Liver (tissue), 8 donors: ENCODE measurements at regions not wholly inside any gene's neighbourhood (a gene's known extent, or its start where the extent isn't known, plus 50 kb on each side); places are given as distances from the start of the nearest gene placed in this dataset.

Experiments
- DNase-seq: peaks from one replicate; pipeline ENCODE4 v3.0.0-alpha.2; 2017; ENCODE audit warnings: low spot score
- H3K27ac ChIP-seq, 2 donors: one replicate each; pipeline ENCODE4 v1.7.0; 2013; ENCODE audit warnings: inconsistent platforms in 2 of 2, low read length in 2 of 2, control low read depth in 1 of 2, low read depth in 1 of 2, mild to moderate bottlenecking in 1 of 2
- H3K27me3 ChIP-seq, 4 donors: one replicate each; pipeline versions ENCODE4 v1.6.1 to v1.7.0; 2013; ENCODE audit warnings: low read length in 3 of 4, inconsistent platforms in 1 of 4, mild to moderate bottlenecking in 1 of 4, moderate library complexity in 1 of 4; ENCODE audit not compliant: control insufficient read depth in 4 of 4, insufficient read depth in 4 of 4
- H3K36me3 ChIP-seq, 4 donors: one replicate each; pipeline versions ENCODE4 v1.6.1 to v1.7.0; 2013; ENCODE audit warnings: low read length in 3 of 4, mild to moderate bottlenecking in 3 of 4, low read depth in 1 of 4, moderate library complexity in 1 of 4; ENCODE audit not compliant: control insufficient read depth in 4 of 4, insufficient read depth in 3 of 4
- H3K4me1 ChIP-seq, 4 donors: one replicate each; pipeline versions ENCODE4 v1.6.1 to v1.7.0; 2013; ENCODE audit warnings: low read length in 3 of 4, mild to moderate bottlenecking in 3 of 4, moderate library complexity in 1 of 4; ENCODE audit not compliant: control insufficient read depth in 4 of 4, insufficient read depth in 4 of 4
- H3K4me3 ChIP-seq, 3 donors: one replicate each; pipeline versions ENCODE4 v1.6.1 to v1.7.0; 2013; ENCODE audit warnings: low read length in 3 of 3, control low read depth in 1 of 3, low read depth in 1 of 3, mild to moderate bottlenecking in 1 of 3
- H3K9ac ChIP-seq, 2 donors: one replicate each; pipeline ENCODE4 v1.7.0; 2013; ENCODE audit warnings: low read length in 2 of 2, mild to moderate bottlenecking in 2 of 2, moderate library complexity in 2 of 2, control low read depth in 1 of 2, low read depth in 1 of 2
- H3K9me3 ChIP-seq, 4 donors: one replicate each; pipeline versions ENCODE4 v1.6.1 to v1.7.0; 2013; ENCODE audit warnings: low read length in 3 of 4; ENCODE audit not compliant: control insufficient read depth in 4 of 4
- ATF3 ChIP-seq: IDR thresholded peaks from 2 replicates; pipeline ENCODE4 v1.6.1; 2016; ENCODE audit warnings: antibody characterized with exemption
- CTCF ChIP-seq: fragments of 150-350 bp; IDR thresholded peaks from 2 replicates; pipeline ENCODE4 v1.5.1; 2017; ENCODE audit warnings: improper control_type of control experiment, low read depth, low read length; ENCODE audit not compliant: missing input control
- EGR1 ChIP-seq, 2 donors: IDR thresholded peaks; 2 replicates each; pipeline ENCODE4 v1.6.1; 2016 to 2018; ENCODE audit warnings: antibody characterized with exemption in 2 of 2, low read depth in 2 of 2
- FOXA1 ChIP-seq: IDR thresholded peaks from 2 replicates; pipeline ENCODE4 v1.6.1; 2016; ENCODE audit warnings: antibody characterized with exemption
- FOXA2 ChIP-seq: IDR thresholded peaks from 2 replicates; pipeline ENCODE4 v1.6.1; 2016; ENCODE audit warnings: antibody characterized with exemption
- GABPA ChIP-seq, 2 donors: IDR thresholded peaks in 1 of 2; conservative IDR thresholded peaks in 1 of 2; 2 replicates each; pipeline ENCODE4 v1.6.1; 2016; ENCODE audit warnings: antibody characterized with exemption in 2 of 2, mild to moderate bottlenecking in 1 of 2, moderate library complexity in 1 of 2
- HNF4A ChIP-seq, 2 donors: conservative IDR thresholded peaks; 2 replicates each; pipeline ENCODE4 v1.6.1; 2016; ENCODE audit warnings: antibody characterized with exemption in 2 of 2, mild to moderate bottlenecking in 2 of 2
- JUND ChIP-seq, 2 donors: IDR thresholded peaks; 2 replicates each; pipeline ENCODE4 v1.6.1; 2016; ENCODE audit warnings: antibody characterized with exemption in 2 of 2
- MAX ChIP-seq: IDR thresholded peaks from 2 replicates; pipeline ENCODE4 v1.6.1; 2016; ENCODE audit warnings: antibody characterized with exemption
- NR2F2 ChIP-seq: IDR thresholded peaks from 2 replicates; pipeline ENCODE4 v1.6.1; 2016; ENCODE audit warnings: antibody characterized with exemption
- RAD21 ChIP-seq, 2 donors: IDR thresholded peaks; 2 replicates each; pipeline ENCODE4 v1.6.1; 2016; ENCODE audit warnings: antibody characterized with exemption in 2 of 2, mild to moderate bottlenecking in 2 of 2
- REST ChIP-seq: IDR thresholded peaks from 2 replicates; pipeline ENCODE4 v1.6.1; 2016; ENCODE audit warnings: antibody characterized with exemption, mild to moderate bottlenecking
- RXRA ChIP-seq, 2 donors: IDR thresholded peaks; 2 replicates each; pipeline ENCODE4 v1.6.1; 2017 to 2018; ENCODE audit warnings: antibody characterized with exemption in 2 of 2, mild to moderate bottlenecking in 1 of 2
- SP1 ChIP-seq: IDR thresholded peaks from 2 replicates; pipeline ENCODE4 v1.6.1; 2018; ENCODE audit warnings: antibody characterized with exemption, mild to moderate bottlenecking
- TAF1 ChIP-seq: conservative IDR thresholded peaks from 2 replicates; pipeline ENCODE4 v1.6.1; 2016; ENCODE audit warnings: antibody characterized with exemption, mild to moderate bottlenecking
- YY1 ChIP-seq: IDR thresholded peaks from 2 replicates; pipeline ENCODE4 v1.6.1; 2016; ENCODE audit warnings: antibody characterized with exemption, mild to moderate bottlenecking
- ZBTB33 ChIP-seq: IDR thresholded peaks from 2 replicates; pipeline ENCODE4 v1.6.1; 2016; ENCODE audit warnings: antibody characterized with exemption
- WGBS: extraction: QIAGEN DNeasy Blood & Tissue Kit; methylation state at CpG from one replicate; pipeline ENCODE4 v1.1.7; 2013; 5-methylcytosine and 5-hydroxymethylcytosine counted together
- donor health status: healthy.
- donor health status: healthy.
- donor health status: healthy.
- donor health status: healthy.
- donor health status: healthy.

DNA sequence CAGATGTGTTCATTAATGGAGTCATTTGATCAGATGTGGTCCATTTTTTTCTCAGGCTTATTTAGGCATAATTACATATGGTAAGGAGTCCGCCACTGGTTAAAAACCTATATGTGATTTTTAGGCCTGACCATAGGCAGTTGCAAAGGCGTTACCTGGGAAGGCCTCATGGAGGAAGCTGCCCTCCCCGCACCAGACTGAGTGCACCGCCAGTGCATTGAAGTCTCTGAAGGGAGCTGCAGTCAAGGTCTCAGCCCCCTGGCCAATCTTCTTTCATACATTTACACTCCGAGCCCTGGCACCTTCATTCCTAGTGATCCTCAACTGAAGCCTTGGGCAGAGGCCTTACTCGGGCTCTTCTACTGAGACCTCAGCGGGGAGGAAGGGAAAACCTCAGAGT lies 898.2 kb upstream of the AGA start:
- Histone ChIP-seq H3K4me1 (no peaks in the 10 kb centered on the region), H3K4me3 (no peak overlapping the region), H3K36me3 (no peaks in the 10 kb centered on the region), H3K9me3 (no peaks in the 10 kb centered on the region), H3K27ac (no peak overlapping the region), H3K9ac (no peak overlapping the region), H3K27me3 (no peaks in the 10 kb centered on the region)
- WGBS: 91% methylated on average over 7 of the region's 7 CpGs
- TF ChIP-seq FOXA2 (no peak), GABPA (IDR thresholded peaks at IDR 0.05 in 1 of 2, conservative IDR thresholded peaks at IDR 0.05 in 1 of 2) (no peak), MAX (no peak), YY1 (no peak), ZBTB33 (no peak), SP1 (no peak), HNF4A (conservative IDR thresholded peaks at IDR 0.05) (no peak), RAD21 (IDR thresholded peaks at IDR 0.05) (no peak), JUND (IDR thresholded peaks at IDR 0.05) (no peak), ATF3 (no peak), CTCF (no peak), NR2F2 (no peak), TAF1 (no peak), EGR1 (IDR thresholded peaks at IDR 0.05; ENCODE audit: low read depth in 2 of 2) (no peak), RXRA (IDR thresholded peaks at IDR 0.05) (no peak), FOXA1 (no peak), REST (no peak)
- DNase-seq: no peak

DNA sequence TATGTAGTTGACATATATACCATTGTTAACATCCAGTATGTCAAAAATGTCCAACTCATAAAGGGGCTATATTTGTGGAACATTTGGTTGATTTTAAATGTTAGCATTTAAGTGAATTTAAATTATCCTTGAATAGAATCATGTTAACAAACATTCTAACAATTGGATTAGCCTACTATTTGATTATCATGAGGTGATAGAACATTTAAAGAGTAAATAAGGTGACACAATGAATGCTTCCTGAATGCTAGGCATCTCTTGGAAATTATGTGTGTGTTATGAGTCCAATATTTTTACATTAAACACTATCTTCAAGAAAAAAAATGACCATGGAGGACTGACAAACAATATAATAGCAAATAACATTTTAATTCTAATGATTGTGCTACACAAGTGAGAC lies 901.9 kb upstream of the AGA start:
- Histone ChIP-seq H3K4me3 (no peak overlapping the region), H3K9ac (no peak overlapping the region), H3K4me1 (no peaks in the 10 kb centered on the region), H3K27ac (no peak overlapping the region), H3K36me3 (no peaks in the 10 kb centered on the region), H3K9me3 (no peaks in the 10 kb centered on the region), H3K27me3 (no peaks in the 10 kb centered on the region)
- TF ChIP-seq CTCF: no peak
- TF ChIP-seq NR2F2: no peak
- TF ChIP-seq HNF4A (conservative IDR thresholded peaks at IDR 0.05): no peak
- TF ChIP-seq MAX: no peak
- no peak for TF ChIP-seq RAD21 (IDR thresholded peaks at IDR 0.05)
- TF ChIP-seq REST: no peak
- no peak for TF ChIP-seq FOXA2
- no peak for TF ChIP-seq FOXA1
- TF ChIP-seq TAF1: no peak
- DNase-seq: no peak
